ENCODE measurements at regions not wholly inside any gene's neighbourhood (a gene's known extent, or its start where the extent isn't known, plus 50 kb on each side); places are given as distances from the start of the nearest gene placed in this dataset.

DNA sequence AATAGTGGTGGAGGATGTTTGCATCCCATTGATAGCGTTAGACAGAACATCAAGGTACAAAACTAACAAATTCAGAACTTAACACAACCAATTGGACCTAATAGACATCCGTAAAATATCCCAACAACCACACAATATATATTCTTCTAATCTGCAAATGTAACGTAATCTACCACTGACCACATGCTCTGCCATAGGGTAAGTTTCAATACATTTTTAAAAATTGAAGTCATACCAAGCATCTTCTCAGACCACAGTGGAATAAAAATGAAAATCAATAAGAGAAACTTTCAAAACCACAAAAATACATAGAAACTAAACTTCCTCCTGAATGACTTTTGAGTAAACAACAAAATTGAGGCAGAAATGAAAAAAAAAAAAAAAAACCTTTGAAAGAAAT lies 1087.5 kb downstream of the KCNT2 start:
- TF ChIP-seq EZH2phosphoT487 (IDR thresholded peaks at IDR 0.05; ENCODE audit: low read depth, severe bottlenecking, unreplicated experiment), result no peak
- no peak for TF ChIP-seq EZH2 (IDR thresholded peaks at IDR 0.05; ENCODE audit: borderline replicate concordance)
- TF ChIP-seq, protein P1, sequence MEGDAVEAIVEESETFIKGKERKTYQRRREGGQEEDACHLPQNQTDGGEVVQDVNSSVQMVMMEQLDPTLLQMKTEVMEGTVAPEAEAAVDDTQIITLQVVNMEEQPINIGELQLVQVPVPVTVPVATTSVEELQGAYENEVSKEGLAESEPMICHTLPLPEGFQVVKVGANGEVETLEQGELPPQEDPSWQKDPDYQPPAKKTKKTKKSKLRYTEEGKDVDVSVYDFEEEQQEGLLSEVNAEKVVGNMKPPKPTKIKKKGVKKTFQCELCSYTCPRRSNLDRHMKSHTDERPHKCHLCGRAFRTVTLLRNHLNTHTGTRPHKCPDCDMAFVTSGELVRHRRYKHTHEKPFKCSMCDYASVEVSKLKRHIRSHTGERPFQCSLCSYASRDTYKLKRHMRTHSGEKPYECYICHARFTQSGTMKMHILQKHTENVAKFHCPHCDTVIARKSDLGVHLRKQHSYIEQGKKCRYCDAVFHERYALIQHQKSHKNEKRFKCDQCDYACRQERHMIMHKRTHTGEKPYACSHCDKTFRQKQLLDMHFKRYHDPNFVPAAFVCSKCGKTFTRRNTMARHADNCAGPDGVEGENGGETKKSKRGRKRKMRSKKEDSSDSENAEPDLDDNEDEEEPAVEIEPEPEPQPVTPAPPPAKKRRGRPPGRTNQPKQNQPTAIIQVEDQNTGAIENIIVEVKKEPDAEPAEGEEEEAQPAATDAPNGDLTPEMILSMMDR (IDR thresholded peaks at IDR 0.05; ENCODE audit: poor library complexity), result no peak
- no peaks in the 10 kb centered on the region for H3K9me3 ChIP-seq (ENCODE audit: low read depth)
- H3K27me3 ChIP-seq, result no peaks in the 10 kb centered on the region
- H2AFZ ChIP-seq, result no peak overlapping the region
- no peaks in the 10 kb centered on the region for H3K4me1 ChIP-seq (ENCODE audit: insufficient read depth)
- H4K20me1 ChIP-seq (ENCODE audit: insufficient read depth, poor library complexity, severe bottlenecking), result no peaks in the 10 kb centered on the region
- H3K79me2 ChIP-seq, result no peaks in the 10 kb centered on the region
- no peak overlapping the region for H3K27ac ChIP-seq
- no peaks in the 10 kb centered on the region for H3K9me2 ChIP-seq (replicated peaks; ENCODE audit: insufficient read depth)
- no peaks in the 10 kb centered on the region for H3K36me3 ChIP-seq (replicated peaks; ENCODE audit: insufficient read depth, low read depth)
- no peak overlapping the region for H3K4me3 ChIP-seq
- WGBS (ENCODE audit: low lambda C conversion rate, missing lambda C conversion rate), result 95% methylated on average over 3 of the region's 3 CpGs
- H3K4me2 ChIP-seq, result no peak overlapping the region
- DNase-seq (ENCODE audit: low spot score), result no peak

DNA sequence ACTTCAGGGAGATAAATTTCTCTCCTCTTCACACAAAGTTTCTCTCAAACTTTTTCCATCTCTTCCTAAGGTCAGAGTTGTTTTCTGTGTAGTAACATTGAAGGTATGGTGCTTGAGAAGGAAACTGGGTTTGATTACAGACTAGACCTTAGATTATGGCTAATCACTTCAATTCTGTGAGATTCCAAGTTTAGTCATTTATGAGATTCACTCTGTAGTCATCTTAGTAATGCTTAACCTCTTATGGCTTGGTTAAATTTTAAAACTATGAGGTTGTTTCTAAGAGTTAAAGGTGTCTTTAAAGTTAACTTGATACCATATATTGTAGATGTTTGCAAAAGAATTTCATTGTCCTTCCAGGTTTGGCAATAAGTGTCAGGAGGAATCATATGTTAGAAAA lies 1092.2 kb downstream of the KCNT2 start:
- no peak overlapping the region for H3K4me2 ChIP-seq

DNA sequence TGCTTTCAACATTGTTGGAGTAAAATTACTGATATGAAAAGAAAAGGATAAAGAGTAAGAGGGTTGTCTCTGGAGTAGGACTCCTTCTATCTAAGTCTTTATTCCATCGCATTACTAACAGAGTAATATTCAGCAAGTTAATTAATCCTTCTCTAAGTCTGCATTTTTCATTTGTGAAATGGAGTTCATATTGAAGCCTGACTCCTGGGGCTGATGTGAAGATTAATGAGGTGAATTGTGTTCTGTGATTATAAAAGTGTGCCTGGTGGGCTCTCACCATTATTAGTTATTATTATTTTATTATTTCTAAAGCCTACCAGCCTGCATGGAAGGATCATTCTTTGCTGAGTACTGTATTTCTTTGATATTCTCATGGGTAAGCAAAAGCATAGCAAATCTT lies 1096.7 kb downstream of the KCNT2 start:
- Histone ChIP-seq H3K27me3 (no peaks in the 10 kb centered on the region), H3K79me2 (no peaks in the 10 kb centered on the region), H3K9me3 (ENCODE audit: low read depth) (no peaks in the 10 kb centered on the region), H3K4me3 (no peak overlapping the region), H2AFZ (no peak overlapping the region), H3K9me2 (replicated peaks; ENCODE audit: insufficient read depth) (no peaks in the 10 kb centered on the region), H3K36me3 (replicated peaks; ENCODE audit: insufficient read depth, low read depth) (no peaks in the 10 kb centered on the region), H4K20me1 (ENCODE audit: insufficient read depth, poor library complexity, severe bottlenecking) (no peaks in the 10 kb centered on the region), H3K27ac (no peak overlapping the region), H3K4me2 (peak overlapping the region; percentile 42), H3K4me1 (ENCODE audit: insufficient read depth) (no peaks in the 10 kb centered on the region)
- TF ChIP-seq, protein P1 (IDR thresholded peaks at IDR 0.05; ENCODE audit: poor library complexity), result no peak
- TF ChIP-seq EZH2 (IDR thresholded peaks at IDR 0.05; ENCODE audit: borderline replicate concordance) (no peak), EZH2phosphoT487 (IDR thresholded peaks at IDR 0.05; ENCODE audit: low read depth, severe bottlenecking, unreplicated experiment) (no peak)
- WGBS (ENCODE audit: low lambda C conversion rate, missing lambda C conversion rate), result 100% methylated on average over 1 of the region's 1 CpG
- DNase-seq (ENCODE audit: low spot score), result no peak

More for the DNA sequence above, 1092.2 kb downstream of the KCNT2 start:
- H3K9me3 ChIP-seq (ENCODE audit: low read depth), result no peaks in the 10 kb centered on the region
- no peak overlapping the region for H2AFZ ChIP-seq
- no peak overlapping the region for H3K27ac ChIP-seq
- no peaks in the 10 kb centered on the region for H4K20me1 ChIP-seq (ENCODE audit: insufficient read depth, poor library complexity, severe bottlenecking)
- H3K27me3 ChIP-seq, result no peaks in the 10 kb centered on the region
- no peak for DNase-seq (ENCODE audit: low spot score)
- H3K9me2 ChIP-seq (replicated peaks; ENCODE audit: insufficient read depth), result no peaks in the 10 kb centered on the region
- no peaks in the 10 kb centered on the region for H3K36me3 ChIP-seq (replicated peaks; ENCODE audit: insufficient read depth, low read depth)
- H3K79me2 ChIP-seq, result no peaks in the 10 kb centered on the region
- H3K4me3 ChIP-seq, result no peak overlapping the region
- H3K4me1 ChIP-seq (ENCODE audit: insufficient read depth), result no peaks in the 10 kb centered on the region
- no peak for TF ChIP-seq EZH2 (IDR thresholded peaks at IDR 0.05; ENCODE audit: borderline replicate concordance)
- TF ChIP-seq EZH2phosphoT487 (IDR thresholded peaks at IDR 0.05; ENCODE audit: low read depth, severe bottlenecking, unreplicated experiment), result no peak
- TF ChIP-seq, protein P1 (IDR thresholded peaks at IDR 0.05; ENCODE audit: poor library complexity), result no peak

DNA sequence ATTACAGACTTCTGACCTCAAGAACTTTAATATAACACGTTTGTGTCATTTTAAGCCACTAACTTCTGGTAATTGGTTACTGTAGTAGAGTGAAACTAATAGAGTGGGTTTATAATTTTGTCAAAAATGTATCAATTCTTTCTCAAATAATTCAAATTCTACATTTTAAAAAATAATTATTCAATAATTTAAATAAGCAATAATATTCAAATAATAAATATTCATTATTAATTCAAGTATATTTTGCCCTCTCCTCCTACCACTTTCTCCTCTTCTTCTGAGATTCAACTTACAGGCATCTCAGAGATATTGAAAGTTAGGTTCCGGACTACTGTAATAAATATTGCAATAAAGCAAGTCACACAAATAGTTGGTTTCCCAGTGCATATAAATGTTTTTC lies 1107.1 kb downstream of the KCNT2 start:
- Histone ChIP-seq H3K4me3 (no peak overlapping the region), H3K4me2 (no peak overlapping the region), H3K27ac (no peak overlapping the region), H3K27me3 (no peaks in the 10 kb centered on the region), H3K9me2 (replicated peaks; ENCODE audit: insufficient read depth) (no peaks in the 10 kb centered on the region), H3K79me2 (no peaks in the 10 kb centered on the region), H3K36me3 (replicated peaks; ENCODE audit: insufficient read depth, low read depth) (no peaks in the 10 kb centered on the region), H2AFZ (no peak overlapping the region), H3K4me1 (ENCODE audit: insufficient read depth) (no peaks in the 10 kb centered on the region), H4K20me1 (ENCODE audit: insufficient read depth, poor library complexity, severe bottlenecking) (no peaks in the 10 kb centered on the region), H3K9me3 (ENCODE audit: low read depth) (no peaks in the 10 kb centered on the region)
- 87% methylated on average over 2 of the region's 2 CpGs for WGBS (ENCODE audit: low lambda C conversion rate, missing lambda C conversion rate)
- TF ChIP-seq EZH2 (IDR thresholded peaks at IDR 0.05; ENCODE audit: borderline replicate concordance), result no peak
- no peak for TF ChIP-seq EZH2phosphoT487 (IDR thresholded peaks at IDR 0.05; ENCODE audit: low read depth, severe bottlenecking, unreplicated experiment)
- TF ChIP-seq, protein P1 (IDR thresholded peaks at IDR 0.05; ENCODE audit: poor library complexity), result no peak
- DNase-seq (ENCODE audit: low spot score), result no peak
